Uterus (tissue), 3 donors: ENCODE measurements at regions not wholly inside any gene's neighbourhood (a gene's known extent, or its start where the extent isn't known, plus 50 kb on each side); places are given as distances from the start of the nearest gene placed in this dataset.
"Not testable (repeated sequence)": the region's sequence is repeated elsewhere in the genome, so short reads cannot be mapped to it uniquely, and the experiment has no call there.

Experiments
- DNase-seq, 2 donors: peaks; one replicate each; pipeline ENCODE4 v3.0.0-alpha.2; 2019 to 2020
- H3K27ac ChIP-seq, 2 donors: fragments of 200-600 bp; sonication (generic); 1 replicate in 1 of 2; 2 replicates in 1 of 2; pipeline ENCODE4 v1.5.1; 2016 to 2018
- H3K27me3 ChIP-seq, 2 donors: fragments of 200-600 bp; sonication (generic); one replicate each; pipeline ENCODE4 v1.5.1; 2018 to 2019; ENCODE audit warnings: control low read depth in 1 of 2
- H3K36me3 ChIP-seq, 2 donors: fragments of 200-600 bp; sonication (generic); one replicate each; pipeline ENCODE4 v1.5.1; 2019; ENCODE audit warnings: control low read depth in 1 of 2
- H3K4me1 ChIP-seq, 2 donors: fragments of 200-600 bp; sonication (generic); one replicate each; pipeline ENCODE4 v1.5.1; 2018 to 2019; ENCODE audit warnings: control low read depth in 1 of 2
- H3K4me3 ChIP-seq, 2 donors: fragments of 200-600 bp; sonication (generic); 1 replicate in 1 of 2; 2 replicates in 1 of 2; pipeline ENCODE4 v1.5.1; 2018 to 2019; ENCODE audit warnings: mild to moderate bottlenecking in 1 of 2
- H3K9me3 ChIP-seq, 2 donors: fragments of 200-600 bp; sonication (generic); one replicate each; pipeline ENCODE4 v1.5.1; 2019; ENCODE audit warnings: control low read depth in 1 of 2
- POLR2A ChIP-seq, 2 donors: fragments of 450-650 bp; IDR thresholded peaks; one replicate each; pipeline ENCODE4 v1.6.1; 2016; ENCODE audit warnings: antibody characterized with exemption in 2 of 2, mild to moderate bottlenecking in 1 of 2, moderate library complexity in 1 of 2
- intact Hi-C: fragments of 100-400 bp; cut with DNase I; formaldehyde crosslinking; loops from one replicate; pipeline ENCODE4 v1.15.1; 2023; ENCODE audit warnings: low total_unique reads
- TF ChIP-seq, protein P1 (sequence below), 4 experiments: fragments of 200-600 bp in 2 of 4; fragments of 450-650 bp in 2 of 4; sonication (generic) in 2 of 4; IDR thresholded peaks; one replicate each; pipeline ENCODE4 v1.5.1; 2016 to 2019; ENCODE audit warnings: antibody characterized with exemption in 4 of 4, mild to moderate bottlenecking in 2 of 4, moderate library complexity in 1 of 4
- donor health status: DM: yes; HTN: yes; CAD: no.

DNA sequence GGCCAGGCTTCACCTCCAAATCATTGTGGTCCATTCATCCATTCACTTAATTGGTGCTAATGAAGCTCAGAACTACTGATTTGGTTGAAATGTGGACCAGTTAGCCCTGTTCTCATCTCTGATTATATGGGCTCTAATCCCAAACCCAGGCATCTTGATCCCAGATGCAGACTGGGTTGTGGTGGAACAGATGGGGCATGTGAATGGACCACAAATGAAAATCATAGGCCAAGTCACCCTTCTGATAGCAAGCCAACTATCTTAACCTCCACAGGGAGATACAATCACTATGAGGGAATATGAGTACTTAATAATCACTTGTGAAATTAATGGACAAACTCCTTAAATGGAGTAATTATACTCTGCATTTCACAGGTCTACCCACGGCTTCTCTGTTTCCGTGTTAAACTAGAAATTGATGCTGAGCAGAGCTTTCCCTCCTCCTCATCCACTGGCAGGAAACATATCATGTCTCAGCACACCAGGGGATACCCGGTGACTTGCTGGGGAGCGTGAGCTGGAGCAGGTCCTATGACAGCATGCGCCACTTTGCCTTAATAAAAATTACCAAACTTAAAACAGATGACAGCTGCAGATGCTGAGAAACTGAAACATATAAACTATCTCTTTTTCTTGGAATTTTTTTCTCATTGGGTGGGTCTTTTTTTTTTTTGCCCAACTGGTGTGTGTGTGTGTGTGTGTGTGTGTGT is 108.8 kb upstream of the HEY2 start:
- no peak for TF ChIP-seq POLR2A (IDR thresholded peaks at IDR 0.05)
- TF ChIP-seq, protein P1, sequence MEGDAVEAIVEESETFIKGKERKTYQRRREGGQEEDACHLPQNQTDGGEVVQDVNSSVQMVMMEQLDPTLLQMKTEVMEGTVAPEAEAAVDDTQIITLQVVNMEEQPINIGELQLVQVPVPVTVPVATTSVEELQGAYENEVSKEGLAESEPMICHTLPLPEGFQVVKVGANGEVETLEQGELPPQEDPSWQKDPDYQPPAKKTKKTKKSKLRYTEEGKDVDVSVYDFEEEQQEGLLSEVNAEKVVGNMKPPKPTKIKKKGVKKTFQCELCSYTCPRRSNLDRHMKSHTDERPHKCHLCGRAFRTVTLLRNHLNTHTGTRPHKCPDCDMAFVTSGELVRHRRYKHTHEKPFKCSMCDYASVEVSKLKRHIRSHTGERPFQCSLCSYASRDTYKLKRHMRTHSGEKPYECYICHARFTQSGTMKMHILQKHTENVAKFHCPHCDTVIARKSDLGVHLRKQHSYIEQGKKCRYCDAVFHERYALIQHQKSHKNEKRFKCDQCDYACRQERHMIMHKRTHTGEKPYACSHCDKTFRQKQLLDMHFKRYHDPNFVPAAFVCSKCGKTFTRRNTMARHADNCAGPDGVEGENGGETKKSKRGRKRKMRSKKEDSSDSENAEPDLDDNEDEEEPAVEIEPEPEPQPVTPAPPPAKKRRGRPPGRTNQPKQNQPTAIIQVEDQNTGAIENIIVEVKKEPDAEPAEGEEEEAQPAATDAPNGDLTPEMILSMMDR (IDR thresholded peaks at IDR 0.05): no peak
- intact Hi-C loops: no loop called here

DNA sequence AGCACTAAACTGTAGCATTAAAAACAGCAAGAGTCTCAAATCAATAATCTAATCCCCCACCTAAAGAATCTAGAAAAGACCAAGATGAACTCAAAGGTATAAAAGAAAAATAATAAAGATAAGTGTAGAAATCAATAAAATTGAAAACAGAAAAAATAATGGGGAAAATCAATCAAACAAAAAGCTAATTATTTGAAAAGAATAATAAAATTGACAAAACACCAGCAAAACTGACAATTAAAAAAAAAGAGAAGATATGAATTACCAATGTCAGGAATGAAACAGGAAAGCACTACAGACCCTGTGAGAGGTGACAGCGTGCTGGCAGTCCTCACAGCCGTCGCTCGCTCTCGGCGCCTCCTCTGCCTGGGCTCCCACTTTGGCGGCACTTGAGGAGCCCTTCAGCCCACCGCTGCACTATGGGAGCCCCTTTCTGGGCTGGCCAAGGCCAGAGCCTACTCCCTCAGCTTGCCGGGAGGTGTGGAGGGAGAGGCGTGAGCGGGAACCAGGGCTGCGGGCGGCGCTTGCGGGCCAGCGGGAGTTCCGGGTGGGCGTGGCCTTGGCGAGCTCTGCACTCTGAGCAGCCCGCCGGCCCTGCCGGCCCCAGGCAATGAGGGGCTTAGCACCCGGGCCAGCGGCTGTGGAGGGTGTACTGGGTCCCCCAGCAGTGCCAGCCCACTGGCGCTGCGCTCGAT is 105.3 kb upstream of the HEY2 start:
- intact Hi-C loops, DNase-seq, H3K27me3 ChIP-seq, H3K9me3 ChIP-seq, H3K36me3 ChIP-seq, H3K4me1 ChIP-seq, H3K4me3 ChIP-seq, H3K27ac ChIP-seq: not testable (repeated sequence)

More for the DNA sequence above, 108.8 kb upstream of the HEY2 start:
- no peak overlapping the region for H3K4me3 ChIP-seq
- DNase-seq: no peak
- no peak overlapping the region for H3K27ac ChIP-seq
- no peaks in the 10 kb centered on the region for H3K9me3 ChIP-seq
- H3K27me3 ChIP-seq: no peaks in the 10 kb centered on the region
- H3K36me3 ChIP-seq: no peaks in the 10 kb centered on the region
- no peaks in the 10 kb centered on the region for H3K4me1 ChIP-seq

DNA sequence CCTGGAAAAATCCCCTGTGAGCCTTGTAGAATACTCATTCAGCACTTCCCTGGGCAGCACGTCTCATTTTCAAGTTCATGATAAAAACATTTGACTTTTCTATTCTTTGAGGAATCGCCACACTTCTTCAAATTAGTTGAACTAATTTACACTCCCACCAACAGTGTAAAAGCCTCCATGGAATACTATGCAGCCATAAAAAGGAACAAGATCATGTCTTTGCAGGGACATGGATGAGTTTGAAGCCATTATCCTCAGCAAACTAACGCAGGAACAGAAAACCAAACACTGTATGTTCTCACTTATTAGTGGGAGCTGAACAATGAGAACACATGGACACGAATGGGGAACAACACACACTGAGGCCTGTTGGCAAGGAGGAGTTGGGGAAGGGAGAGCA is 102.0 kb upstream of the HEY2 start:
- Histone ChIP-seq H3K27me3 (no peaks in the 10 kb centered on the region), H3K9me3 (no peaks in the 10 kb centered on the region), H3K4me1 (no peaks in the 10 kb centered on the region), H3K27ac (no peak overlapping the region), H3K4me3 (no peak overlapping the region), H3K36me3 (no peaks in the 10 kb centered on the region)
- TF ChIP-seq, protein P1 (IDR thresholded peaks at IDR 0.05): no peak
- no peak for TF ChIP-seq POLR2A (IDR thresholded peaks at IDR 0.05)
- intact Hi-C loops: no loop called here
- no peak for DNase-seq

DNA sequence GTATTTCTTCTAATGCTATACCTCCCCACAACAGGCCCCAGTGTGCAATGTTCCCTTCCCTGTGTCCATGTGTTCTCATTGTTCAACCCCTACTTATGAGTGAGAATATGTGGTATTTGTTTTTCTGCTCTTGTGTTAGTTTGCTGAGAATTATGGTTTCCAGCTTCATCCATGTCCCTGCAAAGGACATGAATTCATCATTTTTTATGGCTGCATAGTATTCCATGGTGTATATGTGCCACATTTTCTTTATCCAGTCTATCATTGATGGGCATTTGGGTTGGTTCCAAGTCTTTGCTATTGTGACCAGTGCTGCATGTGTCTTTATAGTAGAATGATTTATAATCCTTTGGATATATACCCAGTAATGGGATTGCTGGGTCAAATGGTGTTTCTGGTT is 95.7 kb upstream of the HEY2 start:
- H3K36me3 ChIP-seq, DNase-seq, H3K9me3 ChIP-seq, H3K27me3 ChIP-seq, H3K4me1 ChIP-seq, intact Hi-C loops, H3K4me3 ChIP-seq, H3K27ac ChIP-seq: not testable (repeated sequence)

DNA sequence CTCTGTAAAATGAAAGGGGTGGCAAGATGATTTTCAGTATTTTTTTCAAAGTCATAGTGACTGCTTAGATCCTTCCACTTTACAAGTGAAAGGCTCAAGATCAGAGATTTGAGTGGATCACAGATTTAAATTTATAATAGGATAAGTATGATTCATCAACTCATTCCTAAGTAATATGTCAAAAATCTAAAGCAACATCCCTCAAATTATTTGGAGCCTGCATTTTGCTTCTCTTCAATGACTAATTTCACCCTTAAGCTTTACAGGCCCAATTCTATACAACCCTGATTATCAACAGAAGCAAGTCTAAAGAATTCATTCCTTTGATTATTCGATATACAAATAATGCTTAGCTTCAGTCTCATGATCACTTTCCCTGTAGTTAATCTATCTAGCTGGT is 93.9 kb upstream of the HEY2 start:
- intact Hi-C loops: no loop called here
- Histone ChIP-seq H3K27ac (no peak overlapping the region), H3K27me3 (no peaks in the 10 kb centered on the region), H3K4me1 (no peaks in the 10 kb centered on the region), H3K9me3 (no peaks in the 10 kb centered on the region), H3K4me3 (no peak overlapping the region), H3K36me3 (no peaks in the 10 kb centered on the region)
- DNase-seq: no peak
- TF ChIP-seq, protein P1 (IDR thresholded peaks at IDR 0.05): no peak

DNA sequence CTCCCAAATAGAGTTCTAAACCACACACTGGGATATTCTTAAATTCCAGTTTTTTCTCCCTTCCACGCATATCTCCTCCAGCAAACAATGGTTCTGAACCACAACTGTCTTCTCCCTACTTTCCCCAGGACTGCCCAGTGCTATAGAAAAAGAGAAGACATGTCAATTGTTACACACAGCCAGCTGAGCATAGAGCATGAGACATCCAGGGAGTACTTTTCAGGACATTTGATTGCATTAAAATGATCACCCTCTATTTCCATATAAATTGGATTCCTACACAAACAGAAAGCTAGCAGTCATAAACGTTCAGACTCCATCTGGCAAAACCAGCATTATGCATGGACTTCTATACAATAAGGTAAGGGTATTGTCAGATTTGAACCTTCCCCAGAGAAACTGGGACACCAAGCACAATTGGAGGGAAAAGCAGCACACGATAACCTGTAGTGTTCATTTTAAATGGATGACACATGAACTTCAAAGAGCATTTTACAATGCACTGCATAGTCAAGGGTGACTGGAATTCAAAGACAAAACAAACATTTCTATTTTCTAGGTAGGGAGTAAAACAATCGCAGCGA is 93.1 kb upstream of the HEY2 start:
- H3K4me3 ChIP-seq: no peak overlapping the region
- no peak for DNase-seq
- H3K4me1 ChIP-seq: no peaks in the 10 kb centered on the region
- H3K27me3 ChIP-seq: no peaks in the 10 kb centered on the region
- intact Hi-C loops: no loop called here
- H3K36me3 ChIP-seq: no peaks in the 10 kb centered on the region
- no peaks in the 10 kb centered on the region for H3K9me3 ChIP-seq
- no peak overlapping the region for H3K27ac ChIP-seq
- TF ChIP-seq, protein P1 (IDR thresholded peaks at IDR 0.05): no peak
- TF ChIP-seq POLR2A (IDR thresholded peaks at IDR 0.05): no peak
